Activated naive CD4-positive, alpha-beta T cell treated with anti-CD3 and anti-CD28 coated beads, Interleukin-2, amount 50 U/mL, for 72 hours (primary cell): ENCODE measurements at regions not wholly inside any gene's neighbourhood (a gene's known extent, or its start where the extent isn't known, plus 50 kb on each side); places are given as distances from the start of the nearest gene placed in this dataset.

Source experiments
- ATAC-seq, 2 donors: fragments of 150-1000 bp; cut with Tn5 transposase; 2 replicates each; pipeline ENCODE4 v1.10.0; 2021; ENCODE audit warnings: mild to moderate bottlenecking in 2 of 2, moderate library complexity in 2 of 2
- DNase-seq, 2 donors: peaks; one replicate each; pipeline ENCODE4 v3.0.0; 2021 to 2022; ENCODE audit warnings: low spot score in 2 of 2
- H3K27ac Mint-ChIP-seq, 2 donors: one replicate each; pipeline ENCODE4 v1.8.0; 2022; ENCODE audit warnings: mild to moderate bottlenecking in 2 of 2, mixed read lengths in 2 of 2
- H3K36me3 Mint-ChIP-seq, 2 donors: one replicate each; pipeline ENCODE4 v1.8.0; 2022; ENCODE audit warnings: mixed read lengths in 2 of 2
- H3K9me3 Mint-ChIP-seq, 2 donors: one replicate each; pipeline ENCODE4 v1.8.0; 2022; ENCODE audit warnings: mixed read lengths in 2 of 2

GRCh38 chr7:19852192-19852591 is 78.8 kb upstream of the TMEM196 start:
- no peaks in the 10 kb centered on the region for H3K36me3 Mint-ChIP-seq
- peaks cover 4 to 8% of the 10 kb centered on the region in 2 donors for H3K9me3 Mint-ChIP-seq
- H3K27ac Mint-ChIP-seq: no peak overlapping the region
- ATAC-seq (no peak), DNase-seq (no peak)

- DNase-seq: no peak
- no peaks in the 10 kb centered on the region for H3K36me3 Mint-ChIP-seq
- H3K9me3 Mint-ChIP-seq: peaks cover 2 to 6% of the 10 kb centered on the region in 2 donors
- no peak overlapping the region for H3K27ac Mint-ChIP-seq
- no peak for ATAC-seq
Measured at GRCh38 chr7:19851504-19851903, 78.1 kb upstream of the TMEM196 start.

GRCh38 chr7:19834566-19834965 is 61.1 kb upstream of the TMEM196 start:
- ATAC-seq (no peak), DNase-seq (no peak)
- H3K27ac Mint-ChIP-seq: no peak overlapping the region
- H3K36me3 Mint-ChIP-seq: no peaks in the 10 kb centered on the region
- H3K9me3 Mint-ChIP-seq: peaks cover 0 to 8% of the 10 kb centered on the region in 2 donors

- DNase-seq (no peak), ATAC-seq (no peak)
- Mint-ChIP-seq H3K9me3 (no peaks in the 10 kb centered on the region), H3K27ac (no peak overlapping the region), H3K36me3 (no peaks in the 10 kb centered on the region)
Measured at GRCh38 chr7:19830604-19831003, 57.2 kb upstream of the TMEM196 start.
